HFFc6 (cell line): ENCODE measurements at regions not wholly inside any gene's neighbourhood (a gene's known extent, or its start where the extent isn't known, plus 50 kb on each side); places are given as distances from the start of the nearest gene placed in this dataset.

Experiments
- DNase-seq: peaks from one replicate; pipeline ENCODE4 v3.0.0-alpha.2; 2018
- H3K27ac Mint-ChIP-seq: 2 replicates; pipeline ENCODE4 v1.8.0; 2020; ENCODE audit warnings: mild to moderate bottlenecking, mixed read lengths
- H3K27me3 Mint-ChIP-seq: 2 replicates; pipeline ENCODE4 v1.8.0; 2021; ENCODE audit warnings: mild to moderate bottlenecking, moderate library complexity, mixed read lengths; ENCODE audit not compliant: insufficient read depth
- H3K36me3 Mint-ChIP-seq: 2 replicates; pipeline ENCODE4 v1.8.0; 2021; ENCODE audit warnings: low read depth, mixed read lengths
- H3K4me1 Mint-ChIP-seq: 2 replicates; pipeline ENCODE4 v1.8.0; 2020; ENCODE audit warnings: low read depth, mixed read lengths
- H3K4me3 Mint-ChIP-seq: 2 replicates; pipeline ENCODE4 v1.8.0; 2020; ENCODE audit warnings: mild to moderate bottlenecking, moderate library complexity, mixed read lengths
- H3K9me3 Mint-ChIP-seq: 2 replicates; pipeline ENCODE4 v1.8.0; 2020; ENCODE audit warnings: mild to moderate bottlenecking, mixed read lengths
- CTCF ChIP-seq: fragments of 200-600 bp; sonication (generic); IDR thresholded peaks from 2 replicates; pipeline ENCODE4 v1.5.0; 2021; ENCODE audit warnings: antibody characterized with exemption, mild to moderate bottlenecking

- Mint-ChIP-seq H3K27me3 (peaks cover 24% of the 10 kb centered on the region), H3K4me3 (no peak overlapping the region), H3K9me3 (peaks cover 6% of the 10 kb centered on the region), H3K27ac (peak overlapping the region; percentile 20; the same call in 1 of the 2 replicates), H3K36me3 (peaks cover 10% of the 10 kb centered on the region), H3K4me1 (peaks cover 31% of the 10 kb centered on the region)
- no peak for DNase-seq
- TF ChIP-seq CTCF = no peak
These were observed 226.0 kb downstream of the KLF13 start for GRCh38 chr15:31552482-31553099.

DNA sequence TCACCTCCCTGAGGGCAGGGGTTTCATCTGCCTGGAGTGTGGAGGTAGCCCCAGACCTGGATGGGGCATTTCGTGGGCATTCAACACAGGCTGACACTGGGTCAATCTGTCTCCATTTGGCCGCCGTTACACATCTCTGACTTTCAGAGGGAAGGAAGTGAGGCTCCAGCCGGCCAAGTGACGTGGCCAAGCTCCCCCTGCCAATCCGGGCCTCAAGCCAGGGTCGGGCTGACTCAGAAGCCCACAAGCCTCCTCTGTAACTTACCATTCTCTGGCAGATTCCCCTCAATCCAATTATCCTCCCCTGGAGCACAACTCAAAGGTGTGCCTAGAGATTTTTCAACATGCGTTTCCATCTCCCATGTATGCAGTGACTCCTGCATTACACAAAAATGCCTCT, 227.6 kb downstream of the KLF13 start:
- Mint-ChIP-seq H3K27ac (peak overlapping the region; percentile 94), H3K9me3 (peaks cover 6% of the 10 kb centered on the region), H3K27me3 (peaks cover 23% of the 10 kb centered on the region), H3K36me3 (peaks cover 10% of the 10 kb centered on the region), H3K4me3 (peak overlapping the region; percentile 62), H3K4me1 (peaks cover 38% of the 10 kb centered on the region)
- peak; percentile 87 for DNase-seq
- no peak for TF ChIP-seq CTCF

- Mint-ChIP-seq H3K36me3 (peaks cover 10% of the 10 kb centered on the region), H3K9me3 (peaks cover 6% of the 10 kb centered on the region), H3K4me1 (peaks cover 41% of the 10 kb centered on the region), H3K27ac (no peak overlapping the region), H3K27me3 (peaks cover 21% of the 10 kb centered on the region), H3K4me3 (no peak overlapping the region)
- TF ChIP-seq CTCF = no peak
- no peak for DNase-seq
These were observed 228.4 kb downstream of the KLF13 start for GRCh38 chr15:31555022-31555421.

- TF ChIP-seq CTCF = no peak
- Mint-ChIP-seq H3K27ac (no peak overlapping the region), H3K9me3 (peaks cover 6% of the 10 kb centered on the region), H3K36me3 (peaks cover 10% of the 10 kb centered on the region), H3K4me3 (no peak overlapping the region), H3K27me3 (peaks cover 28% of the 10 kb centered on the region), H3K4me1 (peaks cover 50% of the 10 kb centered on the region)
- DNase-seq = no peak
These were observed 230.0 kb downstream of the KLF13 start for GRCh38 chr15:31556494-31557150.

DNA sequence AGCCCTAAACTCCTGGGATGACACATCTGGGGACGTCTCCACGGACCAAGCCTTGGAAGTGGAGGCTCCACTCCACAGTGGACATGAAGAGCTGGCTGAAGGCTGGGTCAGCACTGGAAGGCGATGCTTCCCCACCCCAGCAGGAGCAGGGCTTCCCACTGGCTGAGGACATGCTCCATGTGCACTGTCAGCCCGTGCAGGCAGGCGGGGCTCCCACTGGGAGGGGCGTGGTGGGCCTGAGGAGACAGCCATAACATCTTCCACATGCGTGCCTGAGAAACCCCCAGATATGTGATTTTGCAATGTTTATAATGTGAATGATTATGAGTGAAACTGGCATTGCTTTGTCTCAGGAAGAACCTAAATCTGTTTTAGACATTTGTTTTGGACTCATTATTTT, 231.3 kb downstream of the KLF13 start:
- DNase-seq = no peak
- Mint-ChIP-seq H3K4me1 (peaks cover 45% of the 10 kb centered on the region), H3K36me3 (peaks cover 10% of the 10 kb centered on the region), H3K4me3 (no peak overlapping the region), H3K27me3 (peaks cover 28% of the 10 kb centered on the region), H3K27ac (no peak overlapping the region), H3K9me3 (peaks cover 6% of the 10 kb centered on the region)
- TF ChIP-seq CTCF = no peak
